Memory B cell (primary cell): ENCODE measurements at regions not wholly inside any gene's neighbourhood (a gene's known extent, or its start where the extent isn't known, plus 50 kb on each side); places are given as distances from the start of the nearest gene placed in this dataset.

Source experiments
- ATAC-seq: fragments of 150-1000 bp; cut with Tn5 transposase; 2 replicates; pipeline ENCODE4 v1.10.0; 2021; ENCODE audit warnings: low read depth, mild to moderate bottlenecking, moderate library complexity
- DNase-seq, 2 donors: peaks; one replicate each; pipeline ENCODE4 v3.0.0; 2022; ENCODE audit warnings: low spot score in 2 of 2
- H3K27ac Mint-ChIP-seq: one replicate; pipeline ENCODE4 v1.8.0; 2022; ENCODE audit warnings: mild to moderate bottlenecking, moderate library complexity, mixed read lengths
- H3K27me3 Mint-ChIP-seq: one replicate; pipeline ENCODE4 v1.8.0; 2022; ENCODE audit warnings: mixed read lengths
- H3K36me3 Mint-ChIP-seq: one replicate; pipeline ENCODE4 v1.8.0; 2022; ENCODE audit warnings: mild to moderate bottlenecking, mixed read lengths
- H3K4me1 Mint-ChIP-seq: one replicate; pipeline ENCODE4 v1.8.0; 2022; ENCODE audit warnings: mixed read lengths
- H3K4me3 Mint-ChIP-seq: one replicate; pipeline ENCODE4 v1.8.0; 2022; ENCODE audit warnings: mild to moderate bottlenecking, moderate library complexity, mixed read lengths
- H3K9me3 Mint-ChIP-seq: one replicate; pipeline ENCODE4 v1.8.0; 2022; ENCODE audit warnings: mixed read lengths

DNA sequence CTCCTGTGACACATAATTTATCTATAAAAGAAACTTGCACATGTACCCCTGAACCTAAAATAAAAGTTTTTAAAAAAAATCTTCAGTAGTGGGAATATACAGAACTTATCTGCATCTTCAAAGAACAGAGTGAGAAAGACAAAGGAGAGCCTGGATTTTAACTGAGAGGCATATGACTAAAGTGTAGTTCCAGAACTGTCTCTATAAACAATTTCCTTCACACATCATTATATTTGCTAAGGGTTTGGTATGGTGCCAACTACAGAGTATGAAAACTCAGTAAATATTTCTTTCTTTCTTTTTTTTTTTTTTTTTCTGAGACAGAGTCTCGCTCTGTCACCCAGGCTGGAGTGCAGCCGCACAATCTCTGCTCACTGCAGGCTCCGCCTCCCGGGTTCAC, 49.9 kb upstream of the NFKB1 start:
- no peaks in the 10 kb centered on the region for H3K4me1 Mint-ChIP-seq
- ATAC-seq (no peak), DNase-seq (no peak)
- H3K27ac Mint-ChIP-seq: no peak overlapping the region
- no peak overlapping the region for H3K4me3 Mint-ChIP-seq
- no peaks in the 10 kb centered on the region for H3K36me3 Mint-ChIP-seq
- H3K27me3 Mint-ChIP-seq: no peaks in the 10 kb centered on the region
- no peaks in the 10 kb centered on the region for H3K9me3 Mint-ChIP-seq
